Caco-2 (cell line): ENCODE measurements at regions not wholly inside any gene's neighbourhood (a gene's known extent, or its start where the extent isn't known, plus 50 kb on each side); places are given as distances from the start of the nearest gene placed in this dataset.

Experiments used
- BruUV-seq: library from RNA; stranded (reverse); fragments of 400-500 nt; replicated peaks from 2 replicates; lab custom pipeline; 2021; lab: Mats Ljungman, UMichigan
- CTCF ChIA-PET: fragments of 300-600 bp; sonication (Branson Sonifier 250); formaldehyde crosslinking; loops from one replicate; lab custom pipeline; 2022; ENCODE audit warnings: antibody characterized with exemption; lab: Charles Lee
- POLR2A ChIA-PET: fragments of 300-600 bp; sonication (Branson Sonifier 250); formaldehyde crosslinking; loops from one replicate; lab custom pipeline; 2022; ENCODE audit warnings: antibody characterized with exemption; lab: Charles Lee
- DNase-seq, 2 experiments: peaks; one replicate each; pipeline versions ENCODE4 v3.0.0 to v3.0.0-alpha.2; 2020 to 2022
- H3K27me3 ChIP-seq: replicated peaks from 2 replicates; pipeline ENCODE4 v1.6.0; 2011; ENCODE audit warnings: low read length; ENCODE audit not compliant: control insufficient read depth, insufficient read depth
- H3K36me3 ChIP-seq: 2 replicates; pipeline ENCODE4 v1.5.1; 2011; ENCODE audit warnings: low read length; ENCODE audit not compliant: control insufficient read depth, insufficient read depth
- H3K4me1 ChIP-seq: fragments of 250-450 bp; sonication (Bioruptor Pico); 2 replicates; pipeline ENCODE4 v1.5.1; 2020; ENCODE audit warnings: mild to moderate bottlenecking
- H3K4me3 ChIP-seq: 2 replicates; pipeline ENCODE4 v1.5.1; 2011; ENCODE audit warnings: low read depth, mild to moderate bottlenecking, control low read depth, low read length
- H3K9me3 ChIP-seq: fragments of 250-450 bp; sonication (Bioruptor Pico); 2 replicates; pipeline ENCODE4 v1.5.1; 2020; ENCODE audit warnings: mild to moderate bottlenecking, moderate library complexity
- H3K27ac Mint-ChIP-seq: one replicate; pipeline ENCODE4 v1.8.0; 2022; ENCODE audit warnings: mixed read lengths; ENCODE audit not compliant: unreplicated experiment
- H3K27me3 Mint-ChIP-seq: one replicate; pipeline ENCODE4 v1.8.0; 2022; ENCODE audit warnings: mixed read lengths; ENCODE audit not compliant: insufficient read depth, unreplicated experiment
- H3K36me3 Mint-ChIP-seq: one replicate; pipeline ENCODE4 v1.8.0; 2022; ENCODE audit warnings: mild to moderate bottlenecking, mixed read lengths; ENCODE audit not compliant: insufficient read depth, unreplicated experiment
- H3K4me1 Mint-ChIP-seq: one replicate; pipeline ENCODE4 v1.8.0; 2022; ENCODE audit warnings: low read depth, mixed read lengths; ENCODE audit not compliant: unreplicated experiment
- H3K4me3 Mint-ChIP-seq: one replicate; pipeline ENCODE4 v1.8.0; 2022; ENCODE audit warnings: mild to moderate bottlenecking, moderate library complexity, mixed read lengths; ENCODE audit not compliant: unreplicated experiment
- H3K9me3 Mint-ChIP-seq: one replicate; pipeline ENCODE4 v1.8.0; 2022; ENCODE audit warnings: mixed read lengths; ENCODE audit not compliant: unreplicated experiment
- intact Hi-C: fragments of 100-400 bp; cut with micrococcal nuclease; formaldehyde crosslinking; loops from one replicate; pipeline ENCODE4 v1.10.0; 2022; ENCODE audit not compliant: unreplicated experiment
- TF ChIP-seq, protein P1 (sequence below), 2 experiments: fragments of 200-600 bp in 1 of 2; IDR thresholded peaks; 1 replicate in 1 of 2; 2 replicates in 1 of 2; pipeline versions ENCODE4 v1.5.1 to v1.8.0; 2011 to 2022; ENCODE audit warnings: antibody characterized with exemption in 1 of 2, control low read depth in 1 of 2, inconsistent platforms in 1 of 2, low read depth in 1 of 2, low read length in 1 of 2, mild to moderate bottlenecking in 1 of 2, moderate library complexity in 1 of 2; ENCODE audit not compliant: insufficient read depth in 1 of 2, severe bottlenecking in 1 of 2, unreplicated experiment in 1 of 2

DNA sequence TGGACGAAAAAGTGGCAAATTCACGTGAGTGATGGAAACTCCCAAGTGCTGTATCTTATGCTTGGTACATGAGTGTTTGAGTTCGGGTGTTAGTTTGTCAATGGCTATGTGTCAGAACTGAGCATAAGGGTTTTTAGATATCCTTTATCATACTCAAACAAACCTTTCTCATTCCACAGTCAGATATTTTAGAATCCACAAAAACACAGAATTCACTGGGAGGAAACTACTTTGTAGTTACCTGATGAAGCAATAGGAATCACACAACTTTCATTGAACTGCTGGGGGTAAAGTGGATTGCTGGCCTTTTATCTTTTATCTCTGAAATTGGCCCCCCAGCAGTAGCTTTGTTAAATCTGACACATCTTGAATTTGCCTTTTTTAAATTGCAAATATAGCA lies 64.0 kb downstream of the DKK1 start:
- no peaks in the 10 kb centered on the region for H3K36me3 ChIP-seq
- peak; percentile 66 to 81 for DNase-seq
- peak overlapping the region; percentile 80 for H3K27ac Mint-ChIP-seq
- H3K4me1 Mint-ChIP-seq: peaks cover 55% of the 10 kb centered on the region
- H3K4me3 Mint-ChIP-seq: peak overlapping the region; percentile 54
- H3K9me3 Mint-ChIP-seq: peaks cover 27% of the 10 kb centered on the region
- no peaks in the 10 kb centered on the region for H3K27me3 Mint-ChIP-seq
- ChIA-PET CTCF (interaction anchor here (2.6 kb wide), 1 partner anchor 64 kb away, joined by 9 read pairs; the partner anchor contains the start of gene DKK1), POLR2A (interaction anchor here (0.5 to 2.0 kb wide), 3 partner anchors 64 to 111 kb away, joined by 4 to 10 read pairs (median 4); partner anchors contain the start of gene DKK1)
- H3K4me1 ChIP-seq: peaks cover 81% of the 10 kb centered on the region
- intact Hi-C loops: loop anchor here (1.0 to 2.0 kb wide), 8 partner anchors 20 to 259 kb away; no protein-coding TSS in a partner anchor
- H3K27me3 ChIP-seq: no peaks in the 10 kb centered on the region
- H3K9me3 ChIP-seq: no peaks in the 10 kb centered on the region
- no TSS peak for BruUV-seq
- no peak overlapping the region for H3K4me3 ChIP-seq
- H3K36me3 Mint-ChIP-seq: peaks cover 40% of the 10 kb centered on the region
- TF ChIP-seq, protein P1, sequence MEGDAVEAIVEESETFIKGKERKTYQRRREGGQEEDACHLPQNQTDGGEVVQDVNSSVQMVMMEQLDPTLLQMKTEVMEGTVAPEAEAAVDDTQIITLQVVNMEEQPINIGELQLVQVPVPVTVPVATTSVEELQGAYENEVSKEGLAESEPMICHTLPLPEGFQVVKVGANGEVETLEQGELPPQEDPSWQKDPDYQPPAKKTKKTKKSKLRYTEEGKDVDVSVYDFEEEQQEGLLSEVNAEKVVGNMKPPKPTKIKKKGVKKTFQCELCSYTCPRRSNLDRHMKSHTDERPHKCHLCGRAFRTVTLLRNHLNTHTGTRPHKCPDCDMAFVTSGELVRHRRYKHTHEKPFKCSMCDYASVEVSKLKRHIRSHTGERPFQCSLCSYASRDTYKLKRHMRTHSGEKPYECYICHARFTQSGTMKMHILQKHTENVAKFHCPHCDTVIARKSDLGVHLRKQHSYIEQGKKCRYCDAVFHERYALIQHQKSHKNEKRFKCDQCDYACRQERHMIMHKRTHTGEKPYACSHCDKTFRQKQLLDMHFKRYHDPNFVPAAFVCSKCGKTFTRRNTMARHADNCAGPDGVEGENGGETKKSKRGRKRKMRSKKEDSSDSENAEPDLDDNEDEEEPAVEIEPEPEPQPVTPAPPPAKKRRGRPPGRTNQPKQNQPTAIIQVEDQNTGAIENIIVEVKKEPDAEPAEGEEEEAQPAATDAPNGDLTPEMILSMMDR (IDR thresholded peaks at IDR 0.05; ENCODE audit: insufficient read depth in 1 of 2, low read depth in 1 of 2, low read length in 1 of 2, severe bottlenecking in 1 of 2, unreplicated experiment in 1 of 2): no peak

- Mint-ChIP-seq H3K27ac (peak overlapping the region; percentile 80), H3K27me3 (no peaks in the 10 kb centered on the region), H3K4me1 (peaks cover 47% of the 10 kb centered on the region), H3K36me3 (peaks cover 32% of the 10 kb centered on the region), H3K4me3 (peak overlapping the region; percentile 54), H3K9me3 (peaks cover 15% of the 10 kb centered on the region)
- Histone ChIP-seq H3K4me3 (no peak overlapping the region), H3K36me3 (no peaks in the 10 kb centered on the region), H3K4me1 (peaks cover 69% of the 10 kb centered on the region), H3K27me3 (no peaks in the 10 kb centered on the region), H3K9me3 (no peaks in the 10 kb centered on the region)
- intact Hi-C loops: loop anchor here (2.0 kb wide), 1 partner anchor 258 kb away; no protein-coding TSS in a partner anchor
- BruUV-seq: no TSS peak
- ChIA-PET POLR2A (interaction anchor here (2.0 kb wide), 1 partner anchor 65 kb away, joined by 10 read pairs; the partner anchor contains the start of gene DKK1), CTCF (interaction anchor here (2.6 kb wide), 1 partner anchor 65 kb away, joined by 9 read pairs; the partner anchor contains the start of gene DKK1)
- no peak for DNase-seq
- TF ChIP-seq, protein P1 (IDR thresholded peaks at IDR 0.05; ENCODE audit: insufficient read depth in 1 of 2, low read depth in 1 of 2, low read length in 1 of 2, severe bottlenecking in 1 of 2, unreplicated experiment in 1 of 2): no peak
Observed at GRCh38 chr10:52379287-52379686, 65.2 kb downstream of the DKK1 start.

- DNase-seq: no peak
- H3K36me3 Mint-ChIP-seq: peaks cover 15% of the 10 kb centered on the region
- intact Hi-C loops: no loop called here
- H3K27me3 ChIP-seq: no peaks in the 10 kb centered on the region
- peaks cover 45% of the 10 kb centered on the region for H3K4me1 ChIP-seq
- no TSS peak for BruUV-seq
- no peaks in the 10 kb centered on the region for H3K36me3 ChIP-seq
- H3K4me1 Mint-ChIP-seq: peaks cover 28% of the 10 kb centered on the region
- no peak overlapping the region for H3K27ac Mint-ChIP-seq
- no peak overlapping the region for H3K4me3 Mint-ChIP-seq
- no peaks in the 10 kb centered on the region for H3K9me3 ChIP-seq
- ChIA-PET CTCF (no interaction called here), POLR2A (no interaction called here)
- TF ChIP-seq, protein P1 (IDR thresholded peaks at IDR 0.05; ENCODE audit: insufficient read depth in 1 of 2, low read depth in 1 of 2, low read length in 1 of 2, severe bottlenecking in 1 of 2, unreplicated experiment in 1 of 2): no peak
- H3K27me3 Mint-ChIP-seq: no peaks in the 10 kb centered on the region
- peaks cover 15% of the 10 kb centered on the region for H3K9me3 Mint-ChIP-seq
- no peak overlapping the region for H3K4me3 ChIP-seq
Observed at GRCh38 chr10:52383088-52383487, 69.0 kb downstream of the DKK1 start.
